GM21528 (cell line): ENCODE measurements at regions not wholly inside any gene's neighbourhood (a gene's known extent, or its start where the extent isn't known, plus 50 kb on each side); places are given as distances from the start of the nearest gene placed in this dataset.

Experiments used
- ATAC-seq: cut with Tn5 transposase; IDR thresholded peaks from one replicate; pipeline ENCODE4 v1.9.1; 2021; ENCODE audit warnings: mild to moderate bottlenecking, moderate library complexity; ENCODE audit not compliant: unreplicated experiment, low FRiP score

GRCh38 chr9:108142504-108143201, 653.1 kb upstream of the KLF4 start:
- no peak for ATAC-seq

DNA sequence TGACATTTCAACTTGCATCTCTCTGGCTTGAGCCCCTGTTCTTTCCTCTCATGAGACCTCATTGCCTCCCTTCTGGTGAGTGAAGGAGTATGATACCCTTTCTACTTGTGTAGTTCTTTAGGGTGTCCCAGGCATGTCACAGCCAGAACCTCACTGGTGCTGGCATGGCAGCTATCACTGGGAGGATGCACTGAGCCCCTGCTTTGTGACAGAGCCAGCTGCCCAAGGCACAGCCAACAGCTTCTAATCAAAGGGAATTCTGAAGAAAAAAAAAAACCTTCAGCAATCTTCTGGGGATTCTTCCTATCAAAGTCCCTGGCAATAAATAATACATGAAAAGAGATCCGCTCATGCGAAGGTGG, 652.6 kb upstream of the KLF4 start:
- ATAC-seq = no peak

GRCh38 chr9:108139900-108140299, 650.3 kb upstream of the KLF4 start:
- no peak for ATAC-seq

DNA sequence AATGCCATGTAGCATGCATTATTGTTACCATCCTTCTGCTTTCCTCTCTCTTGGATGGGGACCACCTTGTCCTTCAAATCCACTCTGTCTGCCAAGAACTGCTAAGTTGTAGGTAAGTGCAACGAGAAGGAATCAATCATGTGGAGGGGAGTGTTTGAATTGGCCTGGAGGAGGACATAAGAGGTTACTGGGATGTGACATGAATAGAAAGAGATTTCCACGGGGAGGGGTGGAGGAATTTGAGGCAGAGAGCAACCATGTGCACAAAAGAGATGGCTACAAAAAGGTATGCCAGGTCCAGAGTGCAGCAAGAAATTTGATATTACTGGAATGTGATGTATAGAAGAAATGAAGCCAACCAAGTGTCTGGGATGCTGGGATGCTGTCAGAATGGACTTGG, 648.9 kb upstream of the KLF4 start:
- ATAC-seq = no peak

- no peak for ATAC-seq
Observed at GRCh38 chr9:108136656-108137055, 647.1 kb upstream of the KLF4 start.

DNA sequence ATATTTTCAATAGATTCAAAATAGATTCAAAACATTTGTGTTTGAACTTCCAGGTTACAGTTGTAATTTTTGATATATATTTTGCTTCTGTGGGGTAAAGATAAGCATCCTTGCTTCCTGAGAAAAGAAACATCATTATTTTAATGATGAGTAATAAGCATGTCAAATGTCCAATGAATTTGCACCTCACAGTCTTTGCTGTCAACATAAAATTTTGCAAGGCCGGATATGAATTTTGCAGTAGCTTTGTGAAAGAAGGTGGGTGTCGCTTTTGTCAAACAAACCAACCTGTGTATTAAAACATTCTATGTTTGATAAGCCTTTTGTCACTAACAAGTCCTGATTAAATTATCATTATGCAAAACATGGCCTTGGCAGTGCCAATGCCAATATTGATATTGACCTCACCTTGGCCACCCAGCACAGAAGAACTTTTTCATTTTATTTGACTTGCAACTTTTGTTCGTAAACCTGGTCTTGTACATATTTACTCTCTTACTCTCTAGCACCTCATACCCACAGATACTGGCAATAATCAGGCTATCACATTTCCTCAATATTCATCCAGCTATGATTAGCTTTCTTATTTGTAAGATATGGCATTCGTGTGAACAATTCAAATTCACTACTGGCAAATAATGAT, 645.0 kb upstream of the KLF4 start:
- ATAC-seq = no peak

DNA sequence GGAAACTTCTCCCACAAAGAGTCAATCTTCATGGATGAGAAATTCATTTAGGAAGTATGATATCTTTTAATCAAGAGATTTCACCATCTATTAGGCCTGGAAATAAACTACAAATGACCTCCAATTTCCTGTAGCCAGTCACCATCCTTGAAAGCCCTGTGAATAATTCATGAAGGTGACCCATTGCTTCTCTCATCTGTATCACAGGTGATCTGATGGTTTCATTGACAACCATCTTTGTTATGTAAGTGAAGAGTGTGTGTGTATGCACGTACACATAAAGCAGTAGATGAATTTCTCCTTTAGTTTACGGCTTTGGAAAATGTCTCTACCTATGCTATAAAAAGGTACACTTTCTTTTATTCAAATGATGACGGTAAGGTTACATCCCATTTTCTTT, 644.1 kb upstream of the KLF4 start:
- no peak for ATAC-seq

DNA sequence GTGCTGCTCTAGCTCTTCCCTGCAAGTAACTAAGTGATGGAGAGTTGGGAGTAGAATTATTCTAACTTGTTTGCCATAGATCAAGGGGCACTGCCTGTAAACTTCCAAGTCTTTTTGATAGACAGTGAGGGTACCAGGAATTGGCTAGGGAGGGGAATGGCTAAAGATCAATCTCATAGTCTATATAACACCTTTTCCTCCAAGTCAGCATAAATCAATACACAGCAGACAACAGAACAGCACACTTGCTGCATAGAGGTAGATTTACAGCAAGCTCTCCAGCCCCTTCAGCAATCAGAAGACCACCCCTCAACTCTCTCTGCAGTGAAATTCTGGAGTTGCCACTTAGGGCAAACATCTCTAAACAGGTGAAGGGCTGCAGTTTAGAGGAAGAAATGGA, 643.5 kb upstream of the KLF4 start:
- ATAC-seq = no peak

DNA sequence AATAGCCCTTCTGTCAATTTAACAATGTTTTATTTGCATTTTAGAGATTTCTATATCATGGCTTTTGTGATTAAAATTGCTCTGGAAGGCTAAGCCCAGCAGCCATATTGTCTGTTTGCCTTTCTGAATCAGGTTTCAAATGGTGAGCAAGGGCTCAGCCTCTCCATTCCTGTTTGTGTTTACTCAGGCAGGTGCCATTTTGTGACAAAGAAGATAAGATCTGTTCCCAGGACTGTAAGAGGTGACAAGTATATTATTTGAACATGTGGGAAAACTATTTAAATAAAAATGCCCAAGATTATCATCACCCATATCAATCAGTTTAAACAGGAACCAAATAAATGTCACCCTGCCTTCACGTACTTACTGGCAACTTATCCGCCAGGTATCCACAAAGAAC, 641.3 kb upstream of the KLF4 start:
- no peak for ATAC-seq

DNA sequence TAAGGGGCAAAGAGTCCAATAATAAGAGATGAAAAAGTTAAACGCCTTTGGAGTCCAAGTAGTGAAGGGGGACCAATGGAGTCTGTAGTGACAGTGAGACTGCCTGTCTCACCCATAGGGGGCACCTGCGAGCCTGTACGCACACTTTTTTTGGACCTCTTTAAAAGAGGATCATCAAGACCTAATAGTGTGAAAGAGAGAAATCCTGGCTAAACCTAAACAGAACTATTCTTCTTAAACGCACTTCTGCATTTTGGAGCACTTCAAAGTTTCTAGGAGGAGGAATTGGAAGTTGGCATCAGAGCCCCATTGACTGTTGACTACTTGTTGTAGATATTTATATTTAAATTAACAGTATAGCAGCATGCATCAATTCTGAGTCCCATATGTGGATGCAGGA, 636.1 kb upstream of the KLF4 start:
- ATAC-seq = no peak

DNA sequence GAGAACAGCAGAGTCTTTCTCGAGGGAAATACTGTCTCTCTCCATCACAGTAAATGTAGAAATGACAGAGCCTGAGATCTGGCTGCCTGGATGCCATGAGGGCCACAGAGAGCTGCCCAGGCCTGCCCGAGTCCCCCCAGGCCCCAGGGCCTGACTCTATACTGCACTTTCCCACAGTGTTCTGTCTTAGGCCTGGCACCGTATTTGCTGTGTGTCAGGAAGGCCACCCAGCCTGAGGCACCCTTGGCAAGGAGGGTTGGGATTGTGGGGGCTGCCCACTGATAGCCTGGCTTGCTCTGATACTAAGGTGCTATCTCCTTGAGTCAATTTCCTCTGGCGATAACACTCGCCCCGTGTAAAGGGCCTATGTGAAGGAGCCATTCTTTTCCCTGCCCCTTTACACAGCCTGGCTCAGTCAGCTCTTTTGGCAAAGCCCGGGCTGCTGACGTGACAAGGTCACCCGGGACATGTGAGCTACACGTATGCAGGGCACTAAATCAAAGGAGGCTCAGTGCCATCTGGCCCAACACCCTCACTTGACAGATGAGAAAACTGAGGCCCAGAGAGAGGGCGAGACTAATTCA, 630.1 kb upstream of the KLF4 start:
- ATAC-seq = no peak

DNA sequence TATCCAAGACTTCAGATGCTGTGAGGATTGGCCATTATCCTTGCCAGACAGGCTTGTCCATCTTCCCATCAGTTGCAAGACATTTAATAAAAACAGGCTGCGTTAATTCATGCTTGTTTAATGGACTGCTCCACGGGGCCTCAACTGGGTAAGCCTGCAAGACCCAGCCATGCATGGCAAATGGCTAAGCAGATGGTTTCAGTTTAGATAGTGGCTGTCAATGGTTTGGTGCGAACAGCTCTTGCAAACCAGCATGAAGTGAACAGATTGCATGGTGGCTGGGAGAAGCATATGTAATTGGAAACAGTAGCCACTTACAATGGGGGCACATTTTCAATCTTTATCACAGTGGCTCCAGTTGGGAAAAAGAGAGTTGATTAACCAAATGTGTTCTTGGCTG, 628.2 kb upstream of the KLF4 start:
- no peak for ATAC-seq

DNA sequence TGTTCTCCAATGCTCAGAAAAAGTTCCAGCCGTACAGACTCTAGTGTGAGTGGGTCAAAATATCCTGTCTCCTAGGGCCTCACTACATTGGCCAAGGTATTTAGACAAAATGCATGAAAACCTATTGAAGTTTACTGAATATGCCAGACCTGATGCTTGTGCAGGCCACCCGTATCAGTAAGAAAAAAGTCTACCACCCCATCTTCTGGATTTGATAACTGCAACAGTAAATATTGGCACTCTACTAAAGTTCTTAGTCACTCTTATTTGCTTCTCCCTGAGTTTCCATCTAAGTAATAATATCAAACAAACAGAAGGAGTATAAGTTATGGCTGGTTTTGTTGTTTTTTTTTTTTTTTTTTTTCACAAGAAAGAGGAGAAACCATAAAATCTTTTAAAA, 627.7 kb upstream of the KLF4 start:
- ATAC-seq = no peak

DNA sequence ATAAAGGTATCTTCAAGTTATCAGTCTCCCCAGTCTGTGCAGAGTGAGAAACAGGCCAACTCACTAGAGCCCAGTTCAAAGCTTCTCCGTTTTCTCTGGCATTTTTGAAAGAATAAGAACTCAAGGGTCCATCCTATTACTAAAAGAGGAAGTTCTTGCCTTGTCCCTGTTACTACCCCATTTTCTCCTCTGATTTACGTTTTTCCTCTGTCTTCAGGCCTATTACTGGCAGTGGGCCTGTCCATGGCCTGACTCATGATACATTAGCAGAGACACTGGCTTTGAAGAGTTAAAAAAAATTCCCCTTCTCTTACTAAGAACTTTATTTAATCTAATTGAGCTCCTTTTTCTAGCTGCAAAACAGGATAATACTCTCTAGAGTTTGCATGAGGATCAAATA, 624.0 kb upstream of the KLF4 start:
- no peak for ATAC-seq

DNA sequence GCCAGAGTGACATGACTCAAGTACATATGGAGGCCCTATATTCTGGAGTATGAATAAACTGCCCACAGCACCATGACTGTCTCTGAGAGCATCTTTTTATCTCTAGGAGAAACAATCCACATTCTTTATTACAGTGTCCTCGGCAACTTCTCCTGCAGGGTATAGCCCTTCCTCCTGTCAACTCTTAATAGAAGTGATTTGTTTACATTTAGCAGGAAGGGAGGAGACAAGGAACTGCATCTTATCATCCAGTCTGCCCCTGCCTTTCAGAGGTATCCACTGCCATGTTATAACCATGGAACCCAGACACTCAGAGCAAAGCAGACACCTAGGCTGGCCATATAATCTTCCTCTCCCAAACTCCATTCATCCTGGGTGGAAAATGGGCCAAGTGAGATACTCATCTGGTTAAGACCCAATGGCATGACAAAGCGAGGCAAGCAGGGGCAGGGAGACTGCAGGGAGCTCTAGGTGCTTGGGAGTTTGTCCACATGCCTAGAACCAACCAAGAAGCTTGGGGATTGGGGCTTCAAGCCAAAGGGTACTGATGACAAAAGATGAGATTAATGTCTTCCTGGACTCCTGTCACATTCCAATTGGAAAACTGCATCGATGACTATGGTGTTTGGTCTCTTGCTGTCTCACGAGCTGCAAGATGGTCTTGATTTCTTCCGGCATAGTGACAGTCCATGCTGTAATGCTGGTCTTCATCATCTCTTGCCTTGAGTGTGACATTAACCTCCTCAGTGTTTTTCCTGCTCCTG, 620.5 kb upstream of the KLF4 start:
- no peak for ATAC-seq

DNA sequence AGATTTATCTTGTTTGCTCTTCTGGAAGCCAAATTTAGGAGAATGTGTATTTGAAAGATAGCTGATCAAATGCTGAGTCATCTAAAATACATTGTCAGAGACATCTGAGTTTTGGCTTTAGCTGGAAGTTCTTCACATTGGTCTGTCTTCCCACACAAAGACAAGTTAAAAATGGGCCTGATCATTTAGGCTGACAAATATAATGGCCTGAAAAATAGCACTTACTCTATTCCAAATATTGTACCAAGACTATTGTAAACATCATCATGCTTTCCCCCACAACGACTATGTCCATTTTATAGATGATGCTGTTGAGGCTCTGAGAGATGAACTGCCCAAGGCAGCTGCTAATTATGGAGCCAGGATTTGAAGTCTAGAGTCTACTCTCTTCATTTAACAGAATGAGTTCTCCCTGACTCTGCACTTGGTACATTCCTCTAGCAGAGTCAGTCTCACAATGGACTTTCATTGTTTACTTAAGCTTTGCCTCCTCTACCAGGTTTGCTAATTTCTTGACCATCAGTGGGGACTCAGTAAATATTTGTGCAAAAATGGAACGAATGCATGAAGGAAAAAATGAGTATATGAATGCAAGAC, 619.4 kb upstream of the KLF4 start:
- ATAC-seq = no peak

DNA sequence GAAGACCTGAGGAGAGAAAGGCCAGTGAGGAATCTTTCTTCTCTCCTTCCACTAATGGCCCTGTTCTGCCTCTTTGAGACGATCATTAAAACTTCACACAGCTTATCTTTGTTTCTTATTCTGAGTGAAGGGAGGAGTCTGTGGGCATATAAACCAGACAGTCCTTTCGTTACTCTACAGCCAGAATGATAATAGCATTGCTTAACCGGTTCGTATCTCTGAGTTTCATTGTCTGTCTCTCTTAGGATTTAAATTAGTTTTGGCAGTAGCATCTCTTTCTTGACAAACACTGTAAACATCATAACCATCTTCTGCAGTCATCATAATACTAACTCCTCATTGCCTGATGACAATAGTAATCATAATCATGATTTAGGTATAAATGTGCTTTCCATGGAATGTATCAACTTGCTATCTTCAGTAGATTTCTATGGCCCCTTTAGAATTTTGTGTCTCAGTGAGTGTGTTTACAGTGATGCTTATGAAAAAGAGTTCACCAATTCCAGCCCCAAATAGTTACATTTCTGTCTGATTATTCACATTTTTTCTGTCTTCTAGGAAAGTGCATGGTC, 618.8 kb upstream of the KLF4 start:
- no peak for ATAC-seq

DNA sequence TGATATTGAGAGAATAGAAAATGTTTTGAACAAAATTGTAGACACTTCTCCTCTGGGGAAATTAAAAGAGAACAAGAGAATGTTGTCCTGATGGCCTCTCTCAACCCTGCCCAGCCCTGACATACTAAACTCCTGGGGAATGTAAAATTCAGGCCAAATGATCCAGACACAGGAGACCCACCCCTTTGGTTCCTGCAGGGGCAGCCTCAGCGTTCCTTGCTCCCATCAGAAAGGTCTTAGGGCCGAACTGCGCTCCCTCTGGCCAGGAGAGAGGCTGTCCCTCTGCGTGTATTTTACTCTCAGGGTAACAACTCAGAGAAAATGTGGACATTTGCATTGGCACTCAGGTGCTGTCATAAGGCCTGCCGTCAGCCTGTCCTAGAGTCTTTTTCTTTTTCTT, 616.3 kb upstream of the KLF4 start:
- ATAC-seq = no peak

GRCh38 chr9:108104991-108105390, 615.4 kb upstream of the KLF4 start:
- ATAC-seq = no peak

GRCh38 chr9:108103046-108103693, 613.6 kb upstream of the KLF4 start:
- no peak for ATAC-seq
